GM12878 (cell line): ENCODE measurements at regions not wholly inside any gene's neighbourhood (a gene's known extent, or its start where the extent isn't known, plus 50 kb on each side); places are given as distances from the start of the nearest gene placed in this dataset.

Source experiments
- BMI1 ChIP-seq: fragments of 450-650 bp; IDR thresholded peaks from 2 replicates; pipeline ENCODE4 v1.6.1; 2016; ENCODE audit warnings: mild to moderate bottlenecking, moderate library complexity, borderline replicate concordance
- EP300 ChIP-seq, 2 experiments: fragments of 150-350 bp in 1 of 2; IDR thresholded peaks; 2 replicates each; pipeline ENCODE4 v1.6.1; 2011 to 2012; ENCODE audit warnings: low read depth in 2 of 2, low read length in 2 of 2, borderline replicate concordance in 1 of 2, improper control_type of control experiment in 1 of 2, inconsistent platforms in 1 of 2; ENCODE audit not compliant: control insufficient read depth in 1 of 2
- EZH2 ChIP-seq: IDR thresholded peaks from 2 replicates; pipeline ENCODE4 v1.6.1; 2012; ENCODE audit warnings: low read depth, mild to moderate bottlenecking, control low read depth, inconsistent platforms, low read length, borderline replicate concordance; ENCODE audit not compliant: control insufficient read depth
- GABPA ChIP-seq: IDR thresholded peaks from 2 replicates; pipeline ENCODE4 v1.6.1; 2014; ENCODE audit warnings: antibody characterized with exemption, low read depth, mild to moderate bottlenecking, inconsistent platforms
- KAT2A ChIP-seq: conservative IDR thresholded peaks from 2 replicates; pipeline ENCODE4 v1.6.1; 2011; ENCODE audit warnings: low read depth, low read length; ENCODE audit not compliant: control insufficient read depth
- POLR2A ChIP-seq: IDR thresholded peaks from 2 replicates; pipeline ENCODE4 v1.6.1; 2011; ENCODE audit warnings: low read depth, mild to moderate bottlenecking, low read length
- TAF1 ChIP-seq: IDR thresholded peaks from 2 replicates; pipeline ENCODE4 v1.6.1; 2011; ENCODE audit warnings: mild to moderate bottlenecking, low read depth, low read length, borderline replicate concordance
- TF ChIP-seq, protein P1 (sequence below): IDR thresholded peaks from 2 replicates; pipeline ENCODE4 v1.6.1; 2012; ENCODE audit warnings: low read length, inconsistent platforms
- TF ChIP-seq, protein P2 (sequence below), 3 experiments: IDR thresholded peaks in 2 of 3; conservative IDR thresholded peaks in 1 of 3; 2 replicates each; pipeline ENCODE4 v1.5.1; 2011; ENCODE audit warnings: low read depth in 3 of 3, low read length in 3 of 3, mild to moderate bottlenecking in 3 of 3, control low read depth in 2 of 3, moderate library complexity in 2 of 3, inconsistent platforms in 1 of 3, mixed read lengths in 1 of 3; ENCODE audit not compliant: control insufficient read depth in 2 of 3, insufficient read depth in 1 of 3; ENCODE audit errors: extremely low read depth in 1 of 3
- TF ChIP-seq, protein P3 (sequence below): IDR thresholded peaks from 2 replicates; pipeline ENCODE4 v1.6.1; 2011; ENCODE audit warnings: borderline replicate concordance, low read depth, mild to moderate bottlenecking, moderate library complexity, low read length; ENCODE audit not compliant: insufficient read depth, poor library complexity, severe bottlenecking
- TF ChIP-seq, protein P4 (sequence below): IDR thresholded peaks from 2 replicates; pipeline ENCODE4 v1.6.1; 2012; ENCODE audit warnings: low read depth, low read length, improper control_type of control experiment
- TF ChIP-seq, protein P5 (sequence below): fragments of 450-650 bp; IDR thresholded peaks from 2 replicates; pipeline ENCODE4 v1.6.1; 2014; ENCODE audit warnings: mild to moderate bottlenecking

DNA sequence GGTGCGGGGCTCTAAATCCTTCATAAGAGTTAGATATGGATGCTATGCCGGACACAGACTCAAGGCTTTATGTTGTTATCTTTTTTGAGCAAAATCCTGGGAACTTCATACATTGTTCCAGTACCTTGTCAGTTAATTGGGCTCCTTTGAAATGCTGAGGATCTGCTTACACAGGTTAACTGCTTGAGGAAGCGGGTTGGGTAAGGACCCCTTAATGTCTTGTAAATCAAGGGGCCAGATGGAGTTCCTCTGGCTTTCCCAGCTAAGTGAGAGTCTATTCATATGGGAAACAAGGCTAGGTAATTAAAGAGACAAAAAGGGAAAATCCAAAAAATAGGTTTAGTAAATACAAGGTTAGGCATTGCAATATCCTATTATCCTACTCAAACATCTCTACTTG is 141.5 kb downstream of the OR2B2 start:
- TF ChIP-seq EP300 (IDR thresholded peaks at IDR 0.05; ENCODE audit: borderline replicate concordance in 1 of 2, control insufficient read depth in 1 of 2, low read depth in 2 of 2, low read length in 2 of 2) (no peak), EZH2 (no peak), KAT2A (no peak), GABPA (no peak), POLR2A (no peak), TAF1 (no peak), BMI1 (no peak)
- TF ChIP-seq, protein P1, sequence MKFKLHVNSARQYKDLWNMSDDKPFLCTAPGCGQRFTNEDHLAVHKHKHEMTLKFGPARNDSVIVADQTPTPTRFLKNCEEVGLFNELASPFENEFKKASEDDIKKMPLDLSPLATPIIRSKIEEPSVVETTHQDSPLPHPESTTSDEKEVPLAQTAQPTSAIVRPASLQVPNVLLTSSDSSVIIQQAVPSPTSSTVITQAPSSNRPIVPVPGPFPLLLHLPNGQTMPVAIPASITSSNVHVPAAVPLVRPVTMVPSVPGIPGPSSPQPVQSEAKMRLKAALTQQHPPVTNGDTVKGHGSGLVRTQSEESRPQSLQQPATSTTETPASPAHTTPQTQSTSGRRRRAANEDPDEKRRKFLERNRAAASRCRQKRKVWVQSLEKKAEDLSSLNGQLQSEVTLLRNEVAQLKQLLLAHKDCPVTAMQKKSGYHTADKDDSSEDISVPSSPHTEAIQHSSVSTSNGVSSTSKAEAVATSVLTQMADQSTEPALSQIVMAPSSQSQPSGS, result no peak
- TF ChIP-seq, protein P2, sequence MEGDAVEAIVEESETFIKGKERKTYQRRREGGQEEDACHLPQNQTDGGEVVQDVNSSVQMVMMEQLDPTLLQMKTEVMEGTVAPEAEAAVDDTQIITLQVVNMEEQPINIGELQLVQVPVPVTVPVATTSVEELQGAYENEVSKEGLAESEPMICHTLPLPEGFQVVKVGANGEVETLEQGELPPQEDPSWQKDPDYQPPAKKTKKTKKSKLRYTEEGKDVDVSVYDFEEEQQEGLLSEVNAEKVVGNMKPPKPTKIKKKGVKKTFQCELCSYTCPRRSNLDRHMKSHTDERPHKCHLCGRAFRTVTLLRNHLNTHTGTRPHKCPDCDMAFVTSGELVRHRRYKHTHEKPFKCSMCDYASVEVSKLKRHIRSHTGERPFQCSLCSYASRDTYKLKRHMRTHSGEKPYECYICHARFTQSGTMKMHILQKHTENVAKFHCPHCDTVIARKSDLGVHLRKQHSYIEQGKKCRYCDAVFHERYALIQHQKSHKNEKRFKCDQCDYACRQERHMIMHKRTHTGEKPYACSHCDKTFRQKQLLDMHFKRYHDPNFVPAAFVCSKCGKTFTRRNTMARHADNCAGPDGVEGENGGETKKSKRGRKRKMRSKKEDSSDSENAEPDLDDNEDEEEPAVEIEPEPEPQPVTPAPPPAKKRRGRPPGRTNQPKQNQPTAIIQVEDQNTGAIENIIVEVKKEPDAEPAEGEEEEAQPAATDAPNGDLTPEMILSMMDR (IDR thresholded peaks at IDR 0.05 in 2 of 3, conservative IDR thresholded peaks at IDR 0.05 in 1 of 3; ENCODE audit: control insufficient read depth in 2 of 3, extremely low read depth in 1 of 3, insufficient read depth in 1 of 3, low read depth in 3 of 3, low read length in 3 of 3), result no peak
- TF ChIP-seq, protein P3, sequence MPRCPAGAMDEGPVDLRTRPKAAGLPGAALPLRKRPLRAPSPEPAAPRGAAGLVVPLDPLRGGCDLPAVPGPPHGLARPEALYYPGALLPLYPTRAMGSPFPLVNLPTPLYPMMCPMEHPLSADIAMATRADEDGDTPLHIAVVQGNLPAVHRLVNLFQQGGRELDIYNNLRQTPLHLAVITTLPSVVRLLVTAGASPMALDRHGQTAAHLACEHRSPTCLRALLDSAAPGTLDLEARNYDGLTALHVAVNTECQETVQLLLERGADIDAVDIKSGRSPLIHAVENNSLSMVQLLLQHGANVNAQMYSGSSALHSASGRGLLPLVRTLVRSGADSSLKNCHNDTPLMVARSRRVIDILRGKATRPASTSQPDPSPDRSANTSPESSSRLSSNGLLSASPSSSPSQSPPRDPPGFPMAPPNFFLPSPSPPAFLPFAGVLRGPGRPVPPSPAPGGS, result no peak
- TF ChIP-seq, protein P4, sequence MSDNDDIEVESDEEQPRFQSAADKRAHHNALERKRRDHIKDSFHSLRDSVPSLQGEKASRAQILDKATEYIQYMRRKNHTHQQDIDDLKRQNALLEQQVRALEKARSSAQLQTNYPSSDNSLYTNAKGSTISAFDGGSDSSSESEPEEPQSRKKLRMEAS, result no peak
- TF ChIP-seq, protein P5, sequence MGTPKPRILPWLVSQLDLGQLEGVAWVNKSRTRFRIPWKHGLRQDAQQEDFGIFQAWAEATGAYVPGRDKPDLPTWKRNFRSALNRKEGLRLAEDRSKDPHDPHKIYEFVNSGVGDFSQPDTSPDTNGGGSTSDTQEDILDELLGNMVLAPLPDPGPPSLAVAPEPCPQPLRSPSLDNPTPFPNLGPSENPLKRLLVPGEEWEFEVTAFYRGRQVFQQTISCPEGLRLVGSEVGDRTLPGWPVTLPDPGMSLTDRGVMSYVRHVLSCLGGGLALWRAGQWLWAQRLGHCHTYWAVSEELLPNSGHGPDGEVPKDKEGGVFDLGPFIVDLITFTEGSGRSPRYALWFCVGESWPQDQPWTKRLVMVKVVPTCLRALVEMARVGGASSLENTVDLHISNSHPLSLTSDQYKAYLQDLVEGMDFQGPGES, result no peak
